A549 (cell line): ENCODE measurements at regions not wholly inside any gene's neighbourhood (a gene's known extent, or its start where the extent isn't known, plus 50 kb on each side); places are given as distances from the start of the nearest gene placed in this dataset.

Source experiments
- CTCF ChIP-seq: fragments of >200 bp; sonication (Bioruptor Twin); formaldehyde crosslinking; IDR thresholded peaks from 3 replicates; pipeline ENCODE4 v1.5.1; 2016
- EP300 ChIP-seq, 2 experiments: fragments of >200 bp; sonication (Bioruptor Twin); formaldehyde crosslinking; IDR thresholded peaks; 2 replicates in 1 of 2; 3 replicates in 1 of 2; pipeline ENCODE4 v1.6.1; 2016 to 2017
- ESRRA ChIP-seq: fragments of 150-350 bp; IDR thresholded peaks from 2 replicates; pipeline ENCODE4 v1.6.1; 2014; ENCODE audit warnings: mild to moderate bottlenecking, low read length, borderline replicate concordance
- MAX ChIP-seq: IDR thresholded peaks from 2 replicates; pipeline ENCODE4 v1.6.1; 2012
- PHF8 ChIP-seq: fragments of 200-600 bp; sonication (generic); IDR thresholded peaks from 2 replicates; pipeline ENCODE4 v1.6.1; 2016; ENCODE audit warnings: low read depth, mild to moderate bottlenecking, antibody characterized with exemption, moderate library complexity, borderline replicate concordance
- POLR2A ChIP-seq: IDR thresholded peaks from 2 replicates; pipeline ENCODE4 v1.6.1; 2012; ENCODE audit warnings: mild to moderate bottlenecking, low read length
- RAD21 ChIP-seq, 2 experiments: fragments of >200 bp in 1 of 2; sonication (Bioruptor Twin) in 1 of 2; formaldehyde crosslinking in 1 of 2; IDR thresholded peaks in 1 of 2; conservative IDR thresholded peaks in 1 of 2; 2 replicates in 1 of 2; 3 replicates in 1 of 2; pipeline ENCODE4 v1.6.1; 2012 to 2018; ENCODE audit warnings: inconsistent platforms in 1 of 2
- RFX5 ChIP-seq: fragments of 450-650 bp; IDR thresholded peaks from 2 replicates; pipeline ENCODE4 v1.7.1; 2014; ENCODE audit warnings: antibody characterized with exemption, mild to moderate bottlenecking, moderate library complexity
- ZNF302 ChIP-seq: fragments of 250-450 bp; sonication (Bioruptor Pico); IDR thresholded peaks from 2 replicates; pipeline ENCODE4 v1.9.0; 2021; ENCODE audit warnings: inconsistent platforms, mild to moderate bottlenecking, moderate library complexity
- TF ChIP-seq, protein P1 (sequence below): fragments of 200-600 bp; sonication (generic); IDR thresholded peaks from 2 replicates; pipeline ENCODE4 v1.6.1; 2016; ENCODE audit warnings: antibody characterized with exemption, mild to moderate bottlenecking, moderate library complexity

GRCh38 chr10:55943403-55943802 is 417.7 kb downstream of the ZWINT start:
- TF ChIP-seq CTCF, result no peak
- no peak for TF ChIP-seq ESRRA
- TF ChIP-seq, protein P1, sequence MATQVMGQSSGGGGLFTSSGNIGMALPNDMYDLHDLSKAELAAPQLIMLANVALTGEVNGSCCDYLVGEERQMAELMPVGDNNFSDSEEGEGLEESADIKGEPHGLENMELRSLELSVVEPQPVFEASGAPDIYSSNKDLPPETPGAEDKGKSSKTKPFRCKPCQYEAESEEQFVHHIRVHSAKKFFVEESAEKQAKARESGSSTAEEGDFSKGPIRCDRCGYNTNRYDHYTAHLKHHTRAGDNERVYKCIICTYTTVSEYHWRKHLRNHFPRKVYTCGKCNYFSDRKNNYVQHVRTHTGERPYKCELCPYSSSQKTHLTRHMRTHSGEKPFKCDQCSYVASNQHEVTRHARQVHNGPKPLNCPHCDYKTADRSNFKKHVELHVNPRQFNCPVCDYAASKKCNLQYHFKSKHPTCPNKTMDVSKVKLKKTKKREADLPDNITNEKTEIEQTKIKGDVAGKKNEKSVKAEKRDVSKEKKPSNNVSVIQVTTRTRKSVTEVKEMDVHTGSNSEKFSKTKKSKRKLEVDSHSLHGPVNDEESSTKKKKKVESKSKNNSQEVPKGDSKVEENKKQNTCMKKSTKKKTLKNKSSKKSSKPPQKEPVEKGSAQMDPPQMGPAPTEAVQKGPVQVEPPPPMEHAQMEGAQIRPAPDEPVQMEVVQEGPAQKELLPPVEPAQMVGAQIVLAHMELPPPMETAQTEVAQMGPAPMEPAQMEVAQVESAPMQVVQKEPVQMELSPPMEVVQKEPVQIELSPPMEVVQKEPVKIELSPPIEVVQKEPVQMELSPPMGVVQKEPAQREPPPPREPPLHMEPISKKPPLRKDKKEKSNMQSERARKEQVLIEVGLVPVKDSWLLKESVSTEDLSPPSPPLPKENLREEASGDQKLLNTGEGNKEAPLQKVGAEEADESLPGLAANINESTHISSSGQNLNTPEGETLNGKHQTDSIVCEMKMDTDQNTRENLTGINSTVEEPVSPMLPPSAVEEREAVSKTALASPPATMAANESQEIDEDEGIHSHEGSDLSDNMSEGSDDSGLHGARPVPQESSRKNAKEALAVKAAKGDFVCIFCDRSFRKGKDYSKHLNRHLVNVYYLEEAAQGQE, result no peak
- no peak for TF ChIP-seq EP300 (IDR thresholded peaks at IDR 0.05)
- no peak for TF ChIP-seq RFX5
- TF ChIP-seq POLR2A, result no peak
- TF ChIP-seq MAX, result no peak
- TF ChIP-seq PHF8, result no peak
- TF ChIP-seq ZNF302 (CRISPR knock-in tag), result no peak
- no peak for TF ChIP-seq RAD21 (conservative IDR thresholded peaks at IDR 0.05 in 1 of 2, IDR thresholded peaks at IDR 0.05 in 1 of 2)
